ENCODE measurements at regions not wholly inside any gene's neighbourhood (a gene's known extent, or its start where the extent isn't known, plus 50 kb on each side); places are given as distances from the start of the nearest gene placed in this dataset.

DNA sequence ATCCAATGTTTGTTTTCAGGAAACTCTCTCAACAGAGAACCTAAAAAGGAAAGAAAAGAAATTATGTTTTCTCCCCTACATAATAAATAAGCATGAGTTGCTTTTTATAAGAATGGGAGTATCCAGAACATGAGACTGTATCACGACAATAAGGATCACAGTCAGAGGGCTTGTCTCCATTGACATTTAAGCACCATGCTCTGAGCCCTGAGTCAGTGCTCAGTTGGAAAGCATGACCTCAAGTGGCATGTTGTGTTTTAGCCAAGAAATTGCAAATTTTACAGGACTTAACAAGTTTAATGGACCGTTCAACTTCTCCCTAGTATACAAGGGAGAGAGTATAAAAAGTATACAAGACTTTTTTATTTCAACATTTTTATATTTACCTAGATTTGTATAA is 431.6 kb downstream of the GJA1 start:
- DNase-seq (ENCODE audit: low read depth) = no peak

DNA sequence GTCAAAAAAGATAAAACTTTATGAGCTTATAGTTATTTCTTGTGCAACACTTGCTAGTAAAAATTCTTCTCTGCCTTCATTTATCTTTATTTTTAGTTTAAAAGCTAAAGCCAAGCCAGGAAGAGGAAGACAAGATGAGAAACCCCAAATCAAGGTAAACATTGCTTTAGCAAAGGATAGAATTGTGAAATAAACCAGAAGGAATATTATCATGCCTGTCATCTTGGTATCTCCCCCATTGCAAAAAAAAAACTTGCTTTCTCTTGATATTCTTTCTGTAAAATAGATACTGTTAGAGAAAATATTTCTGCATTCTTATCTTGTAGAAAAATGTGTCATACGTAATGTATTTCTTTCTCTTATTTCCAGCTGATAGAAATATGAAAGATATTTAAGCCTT is 432.8 kb downstream of the GJA1 start:
- DNase-seq (ENCODE audit: low read depth) = no peak

DNA sequence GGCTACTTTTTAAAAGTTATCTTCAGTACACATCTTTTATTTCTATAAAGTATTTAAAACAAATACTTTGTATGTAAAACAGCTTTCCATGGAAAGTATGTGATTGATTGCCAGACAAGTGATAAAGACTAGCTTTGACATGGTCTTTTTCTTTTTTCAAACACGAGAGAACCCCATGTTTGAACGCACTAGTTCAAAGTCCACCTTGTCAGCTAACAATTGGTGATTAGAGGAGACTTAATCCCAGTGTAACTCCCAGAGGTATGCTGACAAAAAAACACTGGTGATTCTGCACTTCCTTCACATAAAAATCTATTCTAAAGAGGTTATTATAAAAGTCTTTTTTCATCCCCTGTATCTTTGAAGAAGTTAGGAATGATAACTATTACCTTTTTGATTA is 438.1 kb downstream of the GJA1 start:
- DNase-seq (ENCODE audit: low read depth) = no peak

DNA sequence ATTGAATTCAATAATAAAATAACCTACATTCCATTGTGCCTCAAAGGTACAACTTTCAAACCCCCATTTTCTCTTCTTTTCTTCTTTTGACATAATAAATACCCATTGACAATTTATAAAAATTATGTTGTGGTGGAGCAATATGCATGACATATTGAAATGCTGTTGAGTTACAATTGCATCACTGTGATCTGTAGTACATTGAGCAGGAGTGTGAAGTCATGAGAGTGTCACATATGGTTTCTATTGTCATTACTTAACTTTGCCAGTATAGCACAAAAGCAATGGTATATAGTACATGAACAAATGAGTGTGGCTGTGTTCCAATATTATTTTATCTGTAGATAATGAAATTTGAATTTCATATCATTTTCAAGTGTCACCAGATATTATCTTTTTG is 441.3 kb downstream of the GJA1 start:
- no peak for DNase-seq (ENCODE audit: low read depth)

DNA sequence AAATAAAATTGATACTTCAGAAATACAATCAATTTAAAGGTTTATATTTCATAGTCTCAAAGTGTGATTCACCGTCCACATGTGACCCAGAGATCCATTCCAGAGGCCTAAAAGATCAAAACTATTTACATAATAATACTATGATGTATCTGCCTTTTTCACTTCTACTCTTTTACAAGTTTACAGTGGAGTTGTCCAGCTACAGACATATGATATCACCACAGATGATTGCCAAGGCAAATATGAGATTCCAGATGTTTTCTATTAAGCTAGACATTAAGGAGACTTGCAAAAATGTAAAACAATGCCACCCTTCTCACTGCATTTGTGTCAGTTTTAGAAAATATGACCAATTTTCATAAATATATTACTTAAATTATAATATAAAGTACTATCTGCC is 443.7 kb downstream of the GJA1 start:
- no peak for DNase-seq (ENCODE audit: low read depth)

DNA sequence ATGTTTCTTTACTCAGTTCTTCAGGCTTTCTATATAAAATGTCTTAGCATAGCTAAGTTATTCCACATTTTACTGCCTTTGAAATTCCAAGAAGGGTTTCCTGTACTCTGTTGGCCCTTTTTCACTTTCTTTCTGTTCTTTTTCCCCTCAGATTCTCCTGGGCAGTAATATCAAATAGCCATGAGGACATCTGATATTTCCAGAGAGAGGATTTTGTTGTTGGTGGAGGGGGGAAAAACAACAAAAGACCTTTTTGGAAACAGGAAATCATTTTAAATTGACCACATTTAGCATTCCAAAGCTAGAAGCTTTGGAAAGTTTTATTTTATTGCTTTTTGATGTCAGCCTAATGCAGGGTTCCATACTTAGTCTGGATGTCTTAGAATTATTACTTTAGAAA is 445.4 kb downstream of the GJA1 start:
- DNase-seq (ENCODE audit: low read depth) = no peak

DNA sequence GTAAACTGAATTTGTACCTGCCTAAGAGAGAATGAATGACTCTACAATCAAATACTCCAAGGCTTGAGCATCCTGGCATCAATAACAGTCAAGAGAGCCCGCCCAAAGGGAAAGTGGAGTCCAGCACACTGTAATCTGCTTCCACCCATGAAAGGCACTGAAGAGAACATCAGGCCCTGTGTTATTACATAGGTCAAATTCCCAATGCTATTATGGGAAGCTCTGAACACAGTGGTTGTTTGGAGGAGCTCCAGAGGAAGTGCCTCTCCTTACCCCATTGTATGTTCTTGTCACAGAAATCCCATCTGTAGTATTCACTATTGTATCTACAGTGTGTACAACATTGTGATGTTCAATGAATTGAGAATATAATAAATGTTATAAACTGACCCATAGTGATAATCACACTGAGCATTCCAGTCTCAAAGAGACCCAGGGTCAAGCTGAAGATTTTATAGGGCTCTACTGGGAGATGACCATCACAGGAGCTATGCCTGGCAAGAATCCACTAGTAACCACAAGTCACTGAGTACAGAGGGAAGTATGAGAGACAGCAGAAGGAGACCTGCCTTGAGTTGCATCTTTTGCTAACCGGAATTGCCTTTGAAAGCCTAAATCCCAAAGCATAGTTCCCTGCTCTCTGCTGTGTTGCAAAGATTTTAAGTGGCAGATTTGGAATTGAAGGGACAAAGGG is 446.7 kb downstream of the GJA1 start:
- peak; percentile 15 for DNase-seq (ENCODE audit: low read depth)

DNA sequence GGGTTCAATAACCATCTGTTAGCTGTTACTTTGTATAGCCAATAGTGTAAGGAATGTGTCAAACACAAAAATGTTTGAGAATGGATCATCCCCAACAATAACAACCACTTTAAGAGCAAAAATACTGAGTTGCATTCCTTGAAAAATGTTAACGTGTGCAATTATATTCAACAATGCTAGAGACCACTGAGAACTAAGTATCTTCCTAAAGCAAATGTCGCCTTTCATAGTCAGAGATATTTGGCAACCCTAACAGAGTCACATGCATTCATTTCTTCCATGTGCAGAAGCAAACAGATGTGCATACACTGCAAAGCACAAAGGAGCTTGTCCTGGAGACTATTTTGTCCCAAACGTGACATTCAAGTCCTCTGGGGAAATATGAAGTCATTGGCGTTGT is 448.6 kb downstream of the GJA1 start:
- DNase-seq (ENCODE audit: low read depth) = no peak

DNA sequence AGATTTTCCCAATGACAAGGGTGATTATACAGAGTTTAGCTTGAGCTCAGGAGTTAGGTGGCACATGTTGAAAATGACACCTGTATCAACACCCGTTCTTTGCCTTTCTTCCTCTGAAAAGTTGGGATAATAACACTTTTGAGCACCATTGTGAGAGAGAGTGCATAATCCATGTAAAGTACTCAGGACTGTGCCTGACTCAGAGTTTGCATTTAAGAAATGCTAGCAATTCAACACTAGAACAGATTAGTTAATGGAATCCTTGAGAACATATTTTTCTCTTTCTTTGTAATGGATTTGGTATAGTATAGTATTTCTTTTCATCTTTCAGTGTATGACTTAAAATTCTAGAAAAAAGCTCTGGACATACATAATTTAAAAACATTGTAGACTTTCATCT is 449.2 kb downstream of the GJA1 start:
- no peak for DNase-seq (ENCODE audit: low read depth)

DNA sequence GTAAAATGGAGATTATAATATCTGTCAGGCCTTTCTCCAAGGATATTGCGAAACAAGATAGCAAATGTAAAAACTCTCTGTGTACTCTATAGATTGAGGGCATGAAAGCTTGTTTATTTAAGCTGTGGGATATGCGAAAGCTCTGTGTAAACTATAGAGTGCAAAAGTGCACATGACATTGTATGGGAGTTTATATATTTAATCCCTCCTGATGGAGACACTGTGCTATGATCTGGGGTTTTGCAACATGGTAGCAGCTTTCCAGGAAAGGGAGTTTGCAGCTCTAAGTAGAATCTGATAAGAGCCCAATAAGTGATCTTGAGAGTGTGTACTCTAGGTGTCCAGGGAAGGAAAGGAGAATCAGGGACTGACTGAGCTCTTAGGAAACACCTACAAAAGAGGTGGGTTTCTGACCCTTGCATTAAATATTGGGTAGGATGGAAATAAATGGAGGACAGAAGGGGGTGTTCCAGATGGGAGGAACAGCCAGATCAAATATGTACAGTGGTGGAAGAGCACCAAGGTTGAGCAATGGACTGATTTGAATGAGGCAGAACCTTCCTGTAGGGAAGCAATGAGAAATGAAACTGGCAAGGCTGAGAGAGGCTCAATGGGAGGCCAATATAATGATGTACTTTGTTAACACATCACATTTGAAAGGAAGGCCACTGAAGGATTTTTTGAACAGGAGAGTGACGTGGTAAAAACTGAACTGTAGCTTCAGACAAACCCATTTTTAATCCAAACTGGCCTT is 450.1 kb downstream of the GJA1 start:
- DNase-seq (ENCODE audit: low read depth) = no peak

DNA sequence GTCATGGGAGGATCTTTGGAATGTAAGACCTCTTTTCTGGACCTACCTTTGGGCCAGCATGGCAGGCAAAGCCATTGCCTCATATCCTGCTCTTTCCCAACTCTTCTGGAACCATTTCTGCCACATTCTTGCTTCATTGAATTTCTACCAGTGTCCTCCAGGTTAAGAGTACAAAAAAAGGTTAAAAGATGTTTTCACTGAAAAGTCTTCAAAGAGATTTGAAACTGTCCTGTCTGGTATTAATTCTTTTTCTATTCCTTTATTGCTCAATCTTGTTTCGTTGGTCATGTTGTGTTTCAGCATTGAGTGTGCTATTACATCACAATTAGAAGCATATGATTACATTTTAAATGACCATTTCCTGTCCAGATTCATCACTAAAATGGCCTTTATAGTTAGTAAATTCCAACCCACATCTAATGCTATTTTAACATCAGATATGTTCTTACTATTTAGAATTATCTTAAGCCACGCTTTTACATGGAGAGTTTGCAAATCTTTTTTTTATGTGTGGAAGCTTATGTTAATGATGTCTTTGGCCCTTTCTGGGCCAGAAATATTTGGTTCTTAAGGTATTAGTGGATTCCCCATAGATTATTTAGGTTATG is 450.9 kb downstream of the GJA1 start:
- no peak for DNase-seq (ENCODE audit: low read depth)

DNA sequence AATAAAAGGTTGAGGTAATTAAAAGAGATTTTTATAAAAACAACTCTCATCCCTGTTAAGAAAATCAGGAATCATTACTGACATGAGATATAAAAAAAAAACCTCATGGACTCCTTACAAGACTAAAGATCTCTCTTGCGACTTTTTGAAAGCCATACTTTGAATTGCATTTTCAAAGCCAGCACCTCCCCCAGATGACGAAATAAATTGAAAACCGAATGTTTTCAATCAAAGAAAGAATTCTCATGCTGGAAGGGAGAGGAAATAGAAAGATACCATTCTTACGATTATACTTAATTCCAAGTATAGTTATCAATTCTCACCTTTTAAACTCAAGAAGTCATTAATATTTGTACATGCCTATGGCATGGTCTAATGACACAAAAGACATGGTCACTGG is 452.3 kb downstream of the GJA1 start:
- no peak for DNase-seq (ENCODE audit: low read depth)

DNA sequence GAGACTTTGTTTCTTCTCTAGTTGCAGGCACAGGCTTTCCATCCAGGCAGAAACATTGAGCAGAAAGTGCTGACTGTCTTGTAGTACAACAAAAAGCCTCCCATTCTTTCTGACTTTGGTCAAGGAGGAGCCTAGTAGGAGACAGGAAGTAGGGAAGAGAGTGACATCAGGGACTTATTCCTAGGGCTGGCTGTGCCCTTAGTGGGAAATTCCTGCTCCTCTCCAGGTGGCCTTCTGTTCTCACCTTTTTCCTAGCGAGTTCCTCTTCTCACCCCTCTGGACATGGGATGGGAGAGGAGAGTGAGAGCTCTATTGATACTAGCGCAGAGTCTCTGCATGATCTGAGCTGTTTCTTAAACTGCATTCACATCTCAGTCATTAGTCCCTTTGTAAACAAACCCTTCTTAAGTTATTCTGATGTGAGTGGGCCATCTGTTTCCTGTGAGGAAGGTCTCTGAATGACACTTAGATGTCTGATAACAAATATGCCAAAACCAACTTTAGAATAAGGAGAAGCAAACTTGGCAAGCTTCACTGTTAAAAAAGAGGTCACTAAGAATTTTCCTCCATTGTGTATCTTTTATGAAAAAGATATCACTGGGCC is 455.0 kb downstream of the GJA1 start:
- DNase-seq (ENCODE audit: low read depth) = no peak

DNA sequence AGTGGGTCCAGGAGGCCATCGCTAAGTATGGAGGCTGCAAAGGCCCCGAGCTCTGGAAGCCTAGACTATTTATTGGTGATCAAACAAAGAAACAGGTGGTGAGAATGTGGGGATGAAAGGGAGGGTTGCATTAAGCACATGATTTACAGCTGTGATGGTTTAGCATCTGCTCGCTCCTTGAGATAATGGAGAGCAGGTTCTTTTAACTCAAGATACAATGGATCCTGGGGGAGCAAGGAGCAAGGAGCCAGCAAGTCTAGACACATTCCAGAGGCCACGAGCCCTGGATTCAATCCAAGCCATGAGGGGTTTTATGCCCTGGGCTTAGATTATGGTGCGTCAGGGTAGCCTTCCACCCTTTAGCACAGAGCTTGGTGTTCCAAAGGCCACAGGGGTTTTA is 460.3 kb downstream of the GJA1 start:
- DNase-seq (ENCODE audit: low read depth) = peak; percentile 11

DNA sequence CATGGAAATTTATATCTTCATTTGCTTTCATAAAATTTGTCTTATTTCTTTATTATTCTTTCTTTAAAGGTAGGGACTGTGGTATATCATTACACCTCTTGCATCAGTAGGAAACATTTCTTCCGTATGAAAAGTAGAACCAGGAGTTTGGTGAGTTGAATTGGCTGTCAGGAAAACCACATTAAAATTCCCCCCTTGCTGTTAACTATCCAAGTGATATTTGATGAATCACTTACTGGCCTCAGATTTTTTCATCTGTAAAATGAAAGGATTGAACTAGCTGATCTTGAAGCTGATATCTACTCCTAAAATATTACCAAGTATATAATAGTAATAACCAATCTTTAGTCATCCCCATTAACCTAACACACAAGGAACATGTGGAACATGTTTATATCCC is 460.9 kb downstream of the GJA1 start:
- no peak for DNase-seq (ENCODE audit: low read depth)

DNA sequence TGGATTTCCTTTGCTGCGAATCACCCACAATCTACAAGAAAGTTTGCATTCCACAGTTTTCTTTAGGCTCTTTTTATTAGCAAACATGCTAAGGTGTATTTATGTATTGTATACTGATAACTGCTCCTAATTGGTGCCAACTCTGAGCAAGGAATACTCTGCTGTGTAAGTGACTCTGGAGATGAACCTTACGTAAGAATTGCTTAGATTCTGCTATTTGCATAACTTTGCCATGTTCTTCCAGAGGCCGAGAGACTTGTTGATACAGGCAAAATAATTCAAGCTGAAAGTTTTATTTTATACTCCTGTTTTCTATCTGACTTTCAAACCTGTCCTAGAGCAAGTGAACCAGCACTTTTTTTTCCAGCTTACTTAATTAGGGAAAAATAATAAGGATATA is 461.3 kb downstream of the GJA1 start:
- no peak for DNase-seq (ENCODE audit: low read depth)

DNA sequence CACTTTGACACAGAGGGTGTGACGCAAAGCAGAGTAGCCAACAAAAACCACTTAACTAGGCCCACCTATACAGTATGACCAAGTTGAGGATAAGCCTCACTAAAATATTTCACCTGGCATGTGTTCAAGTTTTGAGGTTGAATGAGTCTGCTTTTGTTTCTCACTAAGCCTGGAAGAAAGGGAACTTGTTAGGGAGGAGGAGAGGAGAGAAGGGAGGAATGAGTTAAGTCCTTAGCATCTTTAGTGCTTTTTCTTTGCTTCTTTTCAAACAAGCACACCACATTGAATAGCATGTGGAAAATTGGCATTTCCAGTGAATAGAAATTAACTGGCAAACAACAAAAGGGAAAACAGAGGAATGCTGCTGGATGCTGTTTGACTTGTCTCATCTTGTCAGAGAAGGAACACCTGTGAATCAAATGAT is 461.9 kb downstream of the GJA1 start:
- peak; percentile 37 for DNase-seq (ENCODE audit: low read depth)

DNA sequence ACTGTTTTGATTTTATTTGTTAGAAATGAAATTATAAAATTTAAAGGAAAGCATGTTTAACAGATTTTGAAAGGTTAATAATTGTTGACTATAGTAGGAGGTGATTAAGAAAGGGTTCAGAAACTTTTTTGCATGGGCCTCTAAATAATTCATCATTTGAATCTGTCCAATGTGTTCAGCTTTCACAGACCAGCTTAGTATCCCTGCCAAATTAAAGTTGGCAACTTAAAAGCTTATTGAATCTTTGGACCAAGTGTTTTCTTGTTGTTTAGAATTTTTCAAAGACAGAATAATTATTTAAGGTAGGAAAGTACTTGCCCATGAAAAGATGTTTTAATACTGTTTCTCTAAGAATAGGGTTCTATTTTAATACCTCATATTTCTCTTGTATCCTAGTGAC is 466.0 kb downstream of the GJA1 start:
- DNase-seq (ENCODE audit: low read depth) = no peak

DNA sequence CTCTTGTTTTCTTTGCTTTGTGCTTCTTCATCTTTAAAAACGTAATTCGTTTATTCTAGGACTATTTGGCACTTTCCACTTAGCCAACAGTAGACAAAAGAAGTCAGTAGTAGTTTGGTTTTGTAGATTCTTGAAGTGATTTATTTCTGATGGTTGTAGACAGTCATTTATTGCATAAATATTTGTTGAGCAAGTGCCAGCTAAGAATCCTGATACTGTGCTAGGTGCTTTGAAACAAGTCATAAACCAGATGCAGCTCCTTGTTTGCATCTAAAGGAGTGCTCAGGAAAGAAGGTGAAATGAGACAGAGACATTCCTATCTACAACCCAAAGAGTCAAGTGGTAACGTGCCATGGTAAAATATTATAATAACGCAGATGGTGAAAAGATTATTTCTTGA is 469.1 kb downstream of the GJA1 start:
- no peak for DNase-seq (ENCODE audit: low read depth)

DNA sequence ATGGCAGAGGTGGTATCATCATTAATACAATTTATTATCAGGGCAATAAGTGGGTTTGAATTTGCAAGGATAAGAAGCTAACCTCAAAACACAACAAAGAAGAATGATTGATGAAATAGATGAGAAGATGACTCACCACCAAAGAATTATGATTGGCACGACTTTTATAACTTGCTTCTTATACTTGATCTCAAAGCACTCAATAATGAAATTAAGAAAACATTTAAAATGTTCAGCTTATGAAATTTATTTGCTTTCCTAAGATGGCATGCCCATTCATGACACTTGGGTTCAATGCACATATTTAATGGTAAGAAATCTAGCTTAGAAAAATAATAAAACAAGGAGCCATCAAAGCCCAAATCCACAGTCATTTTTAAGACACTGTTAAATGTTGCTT is 477.5 kb downstream of the GJA1 start:
- DNase-seq (ENCODE audit: low read depth) = no peak

DNA sequence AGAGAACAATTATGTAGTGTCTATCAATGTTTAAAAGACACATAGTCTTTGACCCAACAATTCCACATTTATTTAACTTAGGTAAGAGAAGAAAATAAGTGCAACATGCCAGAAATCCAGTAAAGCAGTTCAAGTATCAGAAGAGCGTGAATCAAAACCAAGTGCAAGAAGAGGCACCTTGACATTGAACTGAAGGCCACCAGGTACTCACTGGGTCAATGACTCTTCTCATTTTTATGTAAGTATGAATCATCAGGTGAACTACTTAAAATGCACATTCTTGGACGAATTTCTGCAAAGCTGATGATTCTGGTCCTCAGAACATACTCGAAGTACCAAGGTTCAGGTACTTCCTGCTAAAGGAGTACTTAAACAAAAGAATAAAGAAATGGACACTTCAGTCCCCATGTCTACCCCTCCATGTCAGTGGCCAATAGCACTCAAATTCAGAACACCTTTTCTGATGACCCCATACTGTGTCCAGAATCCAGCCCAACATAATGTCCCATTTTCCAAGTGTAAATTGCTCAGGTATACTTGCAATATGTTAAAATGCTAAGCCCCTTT is 481.9 kb downstream of the GJA1 start:
- DNase-seq (ENCODE audit: low read depth) = no peak

DNA sequence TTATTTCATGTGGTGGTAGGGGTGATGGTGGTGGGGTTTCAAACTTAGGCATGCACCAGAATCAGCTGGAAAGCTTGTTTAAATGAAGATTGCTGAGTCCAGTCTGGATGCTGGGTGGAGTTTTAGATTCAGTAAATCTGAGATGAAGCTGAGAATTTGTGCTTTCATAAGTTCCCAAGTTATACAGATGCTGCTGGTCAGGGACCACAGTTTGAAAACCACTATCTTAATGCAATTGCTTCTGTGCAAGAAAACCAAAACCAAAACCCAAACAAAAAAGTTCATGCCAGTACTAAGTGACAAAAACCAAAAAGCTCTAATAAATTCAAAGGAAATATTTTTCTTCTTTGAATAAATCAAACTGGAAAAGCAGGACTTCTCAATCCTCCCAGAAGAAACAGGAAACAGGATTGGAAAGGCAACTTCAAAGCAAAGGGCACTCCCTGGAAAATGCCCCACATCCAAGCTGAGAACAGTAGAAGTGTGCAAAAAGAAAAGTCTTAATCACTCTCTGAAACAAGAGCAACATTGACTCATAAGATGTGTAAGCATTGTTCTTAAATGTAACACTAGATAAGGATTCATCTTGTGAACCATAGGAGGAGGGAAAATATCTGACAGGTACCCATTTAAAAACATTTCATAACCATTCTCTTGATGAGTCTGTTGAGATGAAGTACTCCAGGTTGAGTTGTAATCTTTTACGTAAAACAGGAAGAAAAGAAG is 481.5 kb upstream of the HSF2 start:
- no peak for DNase-seq (ENCODE audit: low read depth)

All from Daoy (cell line).